GM19452 (cell line): ENCODE measurements at regions not wholly inside any gene's neighbourhood (a gene's known extent, or its start where the extent isn't known, plus 50 kb on each side); places are given as distances from the start of the nearest gene placed in this dataset.
A peak's percentile ranks its signal among the peaks of the same experiment; 100 is the strongest.

ENCODE experiments used
- ATAC-seq: cut with Tn5 transposase; IDR thresholded peaks from one replicate; pipeline ENCODE4 v1.9.1; 2021; ENCODE audit not compliant: unreplicated experiment

GRCh38 chr7:21355406-21355874, 72.4 kb upstream of the SP4 start:
- ATAC-seq: peak; percentile 83

GRCh38 chr7:21356616-21357015, 71.3 kb upstream of the SP4 start:
- no peak for ATAC-seq

- no peak for ATAC-seq
These were observed 70.5 kb upstream of the SP4 start for GRCh38 chr7:21357151-21358097.

GRCh38 chr7:21358648-21359047, 69.2 kb upstream of the SP4 start:
- no peak for ATAC-seq

GRCh38 chr7:21359163-21359562, 68.7 kb upstream of the SP4 start:
- ATAC-seq: no peak

- no peak for ATAC-seq
These were observed 66.3 kb upstream of the SP4 start for GRCh38 chr7:21361413-21362125.

- peak; percentile 56 for ATAC-seq
These were observed 63.0 kb upstream of the SP4 start for GRCh38 chr7:21364801-21365271.

- ATAC-seq: no peak
These were observed 61.8 kb upstream of the SP4 start for GRCh38 chr7:21365866-21366624.

- ATAC-seq: no peak
These were observed 60.8 kb upstream of the SP4 start for GRCh38 chr7:21367081-21367480.

- no peak for ATAC-seq
These were observed 60.3 kb upstream of the SP4 start for GRCh38 chr7:21367537-21367936.

GRCh38 chr7:21368317-21368716, 59.6 kb upstream of the SP4 start:
- no peak for ATAC-seq

- no peak for ATAC-seq
These were observed 57.5 kb upstream of the SP4 start for GRCh38 chr7:21370283-21370982.

GRCh38 chr7:21371360-21371759, 56.5 kb upstream of the SP4 start:
- no peak for ATAC-seq

GRCh38 chr7:21373031-21373430, 54.9 kb upstream of the SP4 start:
- no peak for ATAC-seq

GRCh38 chr7:21374134-21374533, 53.7 kb upstream of the SP4 start:
- no peak for ATAC-seq

- ATAC-seq: no peak
These were observed 50.3 kb upstream of the SP4 start for GRCh38 chr7:21377545-21377944.
